HCT116 (cell line): ENCODE measurements at regions not wholly inside any gene's neighbourhood (a gene's known extent, or its start where the extent isn't known, plus 50 kb on each side); places are given as distances from the start of the nearest gene placed in this dataset.

Experiments
- ATAC-seq: fragments of 200-7000 bp; cut with Tn5 transposase; 2 replicates; pipeline ENCODE4 v1.9.1; 2020; ENCODE audit warnings: mild to moderate bottlenecking, moderate library complexity
- BruUV-seq: library from RNA; stranded (reverse); fragments of 400-500 nt; replicated peaks from 2 replicates; lab custom pipeline; 2021; lab: Mats Ljungman, UMichigan
- CTCF ChIA-PET: fragments of 300-600 bp; sonication (Branson Sonifier 250); formaldehyde crosslinking; loops from one replicate; lab custom pipeline; 2021; ENCODE audit warnings: antibody characterized with exemption; lab: Charles Lee
- POLR2A ChIA-PET: fragments of 300-600, 350-600 bp; sonication (Branson Sonifier 250); formaldehyde crosslinking; loops from one replicate; lab custom pipeline; 2021; ENCODE audit warnings: antibody characterized with exemption; lab: Charles Lee
- RAD21 ChIA-PET, 2 experiments: fragments of 300-600 bp; sonication (Branson Sonifier 250); formaldehyde crosslinking; loops; one replicate each; lab custom pipeline; 2023; ENCODE audit warnings: low total read pairs in 2 of 2; ENCODE audit not compliant: uncharacterized antibody in 2 of 2, unreplicated experiment in 2 of 2, low non-redundant PET in 1 of 2; lab: Charles Lee
- DNase-seq: peaks from one replicate; pipeline ENCODE4 v3.0.0-alpha.2; 2010; ENCODE audit warnings: low read depth, low spot score
- H2AFZ ChIP-seq: fragments of 200-600 bp; shearing (Covaris generic), sonication (generic); 2 replicates; pipeline ENCODE4 v1.6.1; 2017; ENCODE audit warnings: low read depth, mixed run types, mixed read lengths, antibody characterized with exemption, low read length; ENCODE audit not compliant: poor library complexity, severe bottlenecking
- H3K27ac ChIP-seq: 2 replicates; pipeline ENCODE4 v1.5.1; 2012; ENCODE audit warnings: low read depth, low read length
- H3K27me3 ChIP-seq: fragments of 200-600 bp; sonication (generic); 2 replicates; pipeline ENCODE4 v1.6.1; 2016; ENCODE audit warnings: mixed run types, low read length, mixed read lengths; ENCODE audit not compliant: insufficient read depth
- H3K36me3 ChIP-seq, 2 experiments: fragments of 200-500 bp in 1 of 2; fragments of 200-600 bp in 1 of 2; sonication (Bioruptor generic) in 1 of 2; sonication (generic) in 1 of 2; 2 replicates each; pipeline versions ENCODE4 v1.5.1 to v1.6.1; 2014 to 2016; ENCODE audit warnings: low read length in 2 of 2, inconsistent platforms in 1 of 2, mixed read lengths in 1 of 2, mixed run types in 1 of 2; ENCODE audit not compliant: insufficient read depth in 2 of 2, control insufficient read depth in 1 of 2
- H3K4me1 ChIP-seq, 2 experiments: fragments of 200-600 bp in 1 of 2; sonication (generic) in 1 of 2; 2 replicates each; pipeline versions ENCODE4 v1.5.1 to v1.6.1; 2012 to 2017; ENCODE audit warnings: low read length in 2 of 2, inconsistent platforms in 1 of 2, mild to moderate bottlenecking in 1 of 2, mixed read lengths in 1 of 2, mixed run types in 1 of 2, moderate library complexity in 1 of 2; ENCODE audit not compliant: insufficient read depth in 2 of 2, control insufficient read depth in 1 of 2
- H3K4me2 ChIP-seq: fragments of 200-600 bp; sonication (generic); 2 replicates; pipeline ENCODE4 v1.6.1; 2017; ENCODE audit warnings: mixed run types, low read length, mixed read lengths
- H3K4me3 ChIP-seq, 2 experiments: fragments of 200-600 bp in 1 of 2; sonication (generic) in 1 of 2; replicated peaks in 1 of 2; 2 replicates each; pipeline ENCODE4 v1.5.1; 2011 to 2016; ENCODE audit warnings: low read length in 2 of 2, control low read depth in 1 of 2, low read depth in 1 of 2, mild to moderate bottlenecking in 1 of 2, mixed read lengths in 1 of 2, mixed run types in 1 of 2
- H3K79me2 ChIP-seq: fragments of 200-600 bp; sonication (generic); 2 replicates; pipeline ENCODE4 v1.6.1; 2017; ENCODE audit warnings: mild to moderate bottlenecking, mixed run types, low read length, moderate library complexity, mixed read lengths; ENCODE audit not compliant: insufficient read depth
- H3K9ac ChIP-seq: fragments of 200-600 bp; sonication (generic); 2 replicates; pipeline ENCODE4 v1.6.1; 2016; ENCODE audit warnings: low read length, mixed read lengths
- H3K9me2 ChIP-seq: fragments of 200-600 bp; sonication (generic), shearing (Covaris generic); 2 replicates; pipeline ENCODE4 v1.6.1; 2017; ENCODE audit warnings: mixed run types, mild to moderate bottlenecking, moderate library complexity; ENCODE audit not compliant: insufficient read depth
- H3K9me3 ChIP-seq, 2 experiments: fragments of 200-500 bp in 1 of 2; fragments of 200-600 bp in 1 of 2; sonication (Bioruptor generic) in 1 of 2; sonication (generic) in 1 of 2; 2 replicates each; pipeline ENCODE4 v1.6.1; 2014 to 2017; ENCODE audit warnings: low read length in 2 of 2, mixed read lengths in 2 of 2, inconsistent platforms in 1 of 2, low read depth in 1 of 2, mild to moderate bottlenecking in 1 of 2, mixed run types in 1 of 2, moderate library complexity in 1 of 2; ENCODE audit not compliant: control insufficient read depth in 1 of 2, insufficient read depth in 1 of 2
- H4K20me1 ChIP-seq: fragments of 200-600 bp; sonication (generic), shearing (Covaris generic); 2 replicates; pipeline ENCODE4 v1.6.1; 2017; ENCODE audit warnings: mixed run types, mild to moderate bottlenecking, moderate library complexity; ENCODE audit not compliant: insufficient read depth
- ATF3 ChIP-seq: IDR thresholded peaks from 2 replicates; pipeline ENCODE4 v1.6.1; 2012
- CBX3 ChIP-seq: IDR thresholded peaks from 2 replicates; pipeline ENCODE4 v1.6.1; 2012; ENCODE audit warnings: low read depth
- CEBPB ChIP-seq: IDR thresholded peaks from 2 replicates; pipeline ENCODE4 v1.6.1; 2012; ENCODE audit warnings: low read depth
- EGR1 ChIP-seq: IDR thresholded peaks from 2 replicates; pipeline ENCODE4 v1.6.1; 2012; ENCODE audit warnings: low read depth
- FOSL1 ChIP-seq: IDR thresholded peaks from 2 replicates; pipeline ENCODE4 v1.6.1; 2012; ENCODE audit warnings: low read depth
- MAX ChIP-seq: IDR thresholded peaks from 2 replicates; pipeline ENCODE4 v1.6.1; 2012
- RAD21 ChIP-seq: IDR thresholded peaks from 2 replicates; pipeline ENCODE4 v1.6.1; 2012; ENCODE audit warnings: low read depth, mild to moderate bottlenecking
- SP1 ChIP-seq: IDR thresholded peaks from 2 replicates; pipeline ENCODE4 v1.6.1; 2012; ENCODE audit warnings: low read depth
- SRF ChIP-seq: IDR thresholded peaks from 2 replicates; pipeline ENCODE4 v1.6.1; 2012; ENCODE audit warnings: low read depth
- ZFX ChIP-seq: fragments of 450-650 bp; IDR thresholded peaks from 2 replicates; pipeline ENCODE4 v1.6.1; 2017
- ZNF274 ChIP-seq: fragments of 200-500 bp; sonication (Bioruptor generic); IDR thresholded peaks from 2 replicates; pipeline ENCODE4 v1.6.1; 2014; ENCODE audit warnings: mild to moderate bottlenecking, low read depth, low read length, inconsistent platforms
- intact Hi-C: fragments of 100-400 bp; cut with micrococcal nuclease; formaldehyde crosslinking; loops from 2 replicates; pipeline ENCODE4 v1.10.0; 2022

GRCh38 chr3:182583545-182583944 is 209.8 kb upstream of the ATP11B start:
- no peak overlapping the region for H3K4me3 ChIP-seq
- no peak overlapping the region for H2AFZ ChIP-seq
- TF ChIP-seq SRF (no peak), EGR1 (no peak), CBX3 (no peak), ZFX (no peak), MAX (no peak), CEBPB (no peak)
- no peak overlapping the region for H3K27ac ChIP-seq
- no peaks in the 10 kb centered on the region for H3K27me3 ChIP-seq
- H3K36me3 ChIP-seq: no peaks in the 10 kb centered on the region
- H3K4me2 ChIP-seq: no peak overlapping the region
- no peaks in the 10 kb centered on the region for H4K20me1 ChIP-seq
- no peaks in the 10 kb centered on the region for H3K9me2 ChIP-seq
- no peaks in the 10 kb centered on the region for H3K9me3 ChIP-seq
- ChIA-PET RAD21 (no interaction called here), POLR2A (no interaction called here), CTCF (no interaction called here)
- intact Hi-C loops: no loop called here
- no TSS peak for BruUV-seq
- DNase-seq (no peak), ATAC-seq (no peak)
- no peaks in the 10 kb centered on the region for H3K4me1 ChIP-seq
- no peaks in the 10 kb centered on the region for H3K79me2 ChIP-seq
- H3K9ac ChIP-seq: no peak overlapping the region

GRCh38 chr3:182585532-182586150 is 207.7 kb upstream of the ATP11B start:
- no peak overlapping the region for H3K4me2 ChIP-seq
- no peaks in the 10 kb centered on the region; the same call in 1 of the 2 replicates for H3K9me2 ChIP-seq
- H4K20me1 ChIP-seq: no peaks in the 10 kb centered on the region
- no peaks in the 10 kb centered on the region for H3K9me3 ChIP-seq
- ATAC-seq: no peak
- H2AFZ ChIP-seq: peak overlapping the region; percentile 87
- H3K4me3 ChIP-seq: no peak overlapping the region
- BruUV-seq: no TSS peak
- no peaks in the 10 kb centered on the region for H3K36me3 ChIP-seq
- H3K27ac ChIP-seq: no peak overlapping the region
- ChIA-PET POLR2A (no interaction called here), CTCF (no interaction called here), RAD21 (no interaction called here)
- H3K27me3 ChIP-seq: no peaks in the 10 kb centered on the region
- H3K4me1 ChIP-seq: no peaks in the 10 kb centered on the region
- no peak overlapping the region for H3K9ac ChIP-seq
- no peak for TF ChIP-seq ATF3
- no peak for TF ChIP-seq ZFX
- no peak for TF ChIP-seq FOSL1
- TF ChIP-seq RAD21: no peak
- TF ChIP-seq EGR1: no peak
- TF ChIP-seq ZNF274: no peak
- no peak for TF ChIP-seq SP1
- no peak for TF ChIP-seq MAX
- TF ChIP-seq SRF: no peak
- TF ChIP-seq CBX3: no peak
- intact Hi-C loops: no loop called here
- no peak for DNase-seq
- H3K79me2 ChIP-seq: no peaks in the 10 kb centered on the region
